GM12864 (cell line): ENCODE measurements at regions not wholly inside any gene's neighbourhood (a gene's known extent, or its start where the extent isn't known, plus 50 kb on each side); places are given as distances from the start of the nearest gene placed in this dataset.
"Not testable (repeated sequence)": the region's sequence is repeated elsewhere in the genome, so short reads cannot be mapped to it uniquely, and the experiment has no call there.

Experiments used
- DNase-seq: peaks from one replicate; pipeline ENCODE4 v3.0.0-alpha.2; 2011; ENCODE audit warnings: low read depth
- H3K4me3 ChIP-seq: 2 replicates; pipeline ENCODE4 v1.5.1; 2011; ENCODE audit warnings: mild to moderate bottlenecking, low read depth, low read length, control low read depth
- CTCF ChIP-seq: IDR thresholded peaks from 2 replicates; pipeline ENCODE4 v1.5.1; 2011; ENCODE audit warnings: low read depth, mild to moderate bottlenecking, moderate library complexity, low read length, control low read depth, inconsistent platforms; ENCODE audit errors: missing control alignments

- DNase-seq = no peak
- no peak for TF ChIP-seq CTCF
- no peak overlapping the region for H3K4me3 ChIP-seq
Observed at GRCh38 chr7:86137343-86137742, 506.4 kb upstream of the GRM3 start.

DNA sequence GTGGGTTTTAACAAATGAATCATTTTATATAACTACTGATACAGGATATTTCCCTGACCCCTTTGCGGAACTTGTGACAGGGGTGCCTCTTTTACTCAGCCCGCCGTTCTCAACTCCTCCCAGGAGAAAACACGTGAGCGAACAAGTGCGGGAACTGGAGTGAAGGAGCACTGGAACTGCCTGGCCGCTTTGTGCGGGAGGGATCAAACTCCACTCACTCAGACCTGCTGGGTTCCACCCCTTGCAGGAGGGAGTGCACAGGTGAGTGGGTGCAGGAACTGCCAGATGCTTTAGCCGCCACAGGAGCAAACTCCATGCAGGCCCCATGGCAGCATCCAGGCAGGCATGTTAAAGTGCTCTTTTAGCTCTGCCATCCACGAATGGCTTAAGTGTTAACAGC, 513.4 kb upstream of the GRM3 start:
- DNase-seq = no peak
- H3K4me3 ChIP-seq = no peak overlapping the region
- no peak for TF ChIP-seq CTCF

GRCh38 chr7:86123476-86123875, 520.2 kb upstream of the GRM3 start:
- no peak for TF ChIP-seq CTCF
- H3K4me3 ChIP-seq = no peak overlapping the region
- DNase-seq = no peak

DNA sequence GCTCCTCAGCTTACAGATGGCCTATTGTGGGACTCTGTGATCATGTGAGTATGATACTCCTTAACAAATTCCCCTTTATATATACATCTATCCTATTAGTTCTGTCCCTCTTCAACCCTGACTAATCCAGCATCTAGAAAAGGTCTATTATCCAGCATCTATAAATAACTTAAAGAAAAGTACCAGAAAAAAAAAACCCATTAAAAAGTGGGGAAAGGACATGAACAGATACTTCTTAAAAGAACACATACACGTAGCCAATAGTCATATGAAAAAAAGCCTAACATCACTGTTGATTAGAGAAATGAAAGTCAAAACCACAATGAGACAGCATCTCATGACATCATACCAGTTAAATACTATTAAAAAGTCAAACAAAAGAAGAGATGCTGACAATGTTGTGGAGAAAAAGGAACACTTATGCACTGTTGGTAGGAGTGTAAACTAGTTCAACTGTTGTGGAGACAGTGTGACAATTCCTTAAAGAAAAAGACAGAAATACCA, 549.5 kb upstream of the GRM3 start:
- no peak for DNase-seq
- H3K4me3 ChIP-seq = no peak overlapping the region

DNA sequence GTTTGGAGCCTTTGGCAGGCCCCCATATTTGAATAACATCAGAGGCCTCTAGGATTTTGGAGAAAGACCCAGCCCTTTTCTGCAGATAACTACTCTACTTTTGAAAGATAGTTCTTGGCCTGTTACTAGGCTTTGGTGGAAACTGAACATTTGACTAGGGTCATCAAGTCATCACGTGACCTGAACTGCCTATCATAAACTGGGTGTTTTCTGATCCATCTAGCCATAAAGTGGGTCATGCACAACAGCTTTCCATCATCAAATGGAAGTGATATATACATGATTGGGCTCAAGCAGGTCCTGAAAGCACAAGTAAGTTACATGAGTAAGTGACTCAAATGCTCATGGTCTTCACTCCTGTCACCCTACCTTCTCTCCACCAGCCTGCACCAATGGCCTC, 552.3 kb upstream of the GRM3 start:
- no peak overlapping the region for H3K4me3 ChIP-seq
- TF ChIP-seq CTCF = no peak
- no peak for DNase-seq

More for the DNA sequence above, 549.5 kb upstream of the GRM3 start:
- TF ChIP-seq CTCF = no peak

- no peak for TF ChIP-seq CTCF
- H3K4me3 ChIP-seq = no peak overlapping the region
- no peak for DNase-seq
Observed at GRCh38 chr7:86089455-86089854, 554.3 kb upstream of the GRM3 start.

DNA sequence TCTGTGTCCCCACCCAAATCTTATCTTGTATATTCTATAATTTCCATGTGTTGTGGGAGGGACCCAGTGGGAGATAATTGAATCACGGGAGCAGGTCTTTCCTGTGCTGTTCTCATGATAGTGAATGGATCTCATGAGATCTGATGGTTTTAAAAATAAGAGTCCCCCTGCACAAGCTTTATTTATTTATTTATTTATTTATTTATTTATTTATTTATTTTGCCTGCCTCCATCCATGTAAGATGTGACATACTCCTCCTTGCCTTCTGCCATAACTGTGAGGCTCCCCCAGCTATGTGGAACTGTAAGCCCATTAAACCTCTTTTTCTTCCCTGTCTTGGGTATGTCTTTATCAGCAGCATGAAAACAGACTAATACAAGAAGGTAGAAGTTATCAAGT, 579.1 kb upstream of the GRM3 start:
- H3K4me3 ChIP-seq, DNase-seq: not testable (repeated sequence)
